Urothelium cell line (cell line): ENCODE measurements at regions not wholly inside any gene's neighbourhood (a gene's known extent, or its start where the extent isn't known, plus 50 kb on each side); places are given as distances from the start of the nearest gene placed in this dataset.
"Not testable (repeated sequence)": the region's sequence is repeated elsewhere in the genome, so short reads cannot be mapped to it uniquely, and the experiment has no call there.

Experiments
- DNase-seq: peaks from one replicate; pipeline ENCODE4 v3.0.0; 2011; ENCODE audit warnings: low spot score, mixed read lengths
- FAIRE-seq: peaks from 2 replicates; lab custom pipeline; 2011; peaks lifted over from hg19 to GRCh38; lab: Jason Lieb, UNC

- no peak for FAIRE-seq
- DNase-seq = peak; percentile 79
These were observed 79.8 kb upstream of the FLT1 start for GRCh38 chr13:28574617-28575142.

- FAIRE-seq (no peak), DNase-seq (no peak)
These were observed 78.9 kb upstream of the FLT1 start for GRCh38 chr13:28573595-28574373.

GRCh38 chr13:28572871-28573270 is 77.9 kb upstream of the FLT1 start:
- DNase-seq = no peak
- no peak for FAIRE-seq

DNA sequence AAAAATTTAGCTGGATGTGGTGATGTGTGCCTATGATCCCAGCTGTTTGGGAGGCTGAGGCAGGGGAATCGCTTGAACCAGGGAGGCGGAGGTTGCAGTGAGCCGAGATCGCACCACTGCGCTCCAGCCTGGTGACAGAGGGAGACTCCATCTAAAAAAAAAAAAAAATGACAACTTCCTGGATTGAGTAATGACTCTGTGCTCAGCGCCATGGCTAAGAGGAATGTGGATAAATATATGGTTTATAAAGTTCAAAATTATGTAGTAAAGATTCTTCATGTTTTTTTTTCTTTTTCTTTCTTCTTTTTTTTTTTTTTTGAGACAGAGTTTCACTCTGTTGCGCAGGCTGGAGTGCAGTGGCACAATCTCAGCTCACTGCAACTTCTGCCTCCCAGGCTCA is 75.4 kb upstream of the FLT1 start:
- DNase-seq, FAIRE-seq: not testable (repeated sequence)

- DNase-seq (no peak), FAIRE-seq (no peak)
These were observed 75.0 kb upstream of the FLT1 start for GRCh38 chr13:28569886-28570285.

GRCh38 chr13:28568286-28568685 is 73.4 kb upstream of the FLT1 start:
- no peak for DNase-seq

DNA sequence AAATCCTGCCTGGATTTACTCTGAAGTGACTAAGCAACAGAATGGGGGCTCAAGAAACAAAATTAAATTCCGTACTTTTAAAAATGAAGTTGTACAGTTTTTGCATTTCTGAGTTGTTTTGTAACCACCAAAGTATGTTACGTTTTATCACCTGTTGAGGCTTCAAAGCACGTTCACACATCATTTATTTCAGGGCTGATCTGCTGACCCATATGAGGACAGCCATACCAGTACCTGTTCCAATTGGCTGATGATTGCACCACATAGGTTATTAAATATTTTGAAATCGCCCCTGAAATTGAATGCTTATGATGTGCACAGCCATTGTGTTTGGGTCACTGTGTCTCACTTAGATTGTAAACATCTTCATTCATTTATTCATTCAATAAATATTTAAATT is 72.0 kb upstream of the FLT1 start:
- no peak for DNase-seq
- FAIRE-seq = no peak

More at GRCh38 chr13:28568286-28568685, 73.4 kb upstream of the FLT1 start:
- FAIRE-seq = no peak

DNA sequence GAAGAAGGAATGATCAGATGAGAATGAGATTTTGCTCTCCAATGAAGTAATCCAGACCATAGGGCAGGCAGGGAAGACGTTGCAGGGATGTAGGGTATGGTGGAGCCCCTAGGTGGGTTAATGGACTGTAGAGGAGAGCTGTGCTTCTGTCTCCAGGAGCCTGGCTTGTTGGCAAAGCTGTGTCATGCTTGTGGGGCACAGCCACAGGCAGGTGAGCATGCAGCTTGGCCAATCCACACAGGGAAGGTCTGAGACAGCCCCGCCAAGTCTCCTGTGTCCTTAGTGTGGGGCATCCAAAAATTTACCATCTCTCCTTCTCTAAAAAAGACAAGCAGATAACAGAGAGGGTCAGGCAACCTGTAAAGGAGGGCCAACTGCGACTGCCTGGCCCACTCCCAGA is 71.4 kb upstream of the FLT1 start:
- DNase-seq (no peak), FAIRE-seq (no peak)

DNA sequence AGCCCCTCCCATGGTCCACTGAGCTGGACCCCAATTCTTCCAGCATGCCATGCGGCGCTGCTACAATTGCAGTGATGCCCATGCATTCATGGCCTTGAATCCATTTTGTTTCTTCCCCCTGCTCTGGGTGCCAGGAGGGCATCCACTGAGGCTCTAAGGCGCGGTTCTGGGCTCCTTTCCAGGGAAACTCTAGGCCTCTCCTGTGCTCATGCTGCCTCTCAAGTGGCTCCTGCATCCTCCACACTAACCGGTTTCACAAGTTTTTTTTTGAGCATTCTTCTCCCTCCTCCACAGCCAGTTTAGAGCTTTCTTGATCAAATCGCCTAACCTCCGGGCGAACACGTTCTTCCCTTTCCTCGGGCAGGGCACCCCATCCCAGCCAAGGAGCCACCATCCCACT is 69.1 kb upstream of the FLT1 start:
- DNase-seq (no peak), FAIRE-seq (no peak)

- no peak for FAIRE-seq
- DNase-seq = no peak
These were observed 68.7 kb upstream of the FLT1 start for GRCh38 chr13:28563609-28564008.

DNA sequence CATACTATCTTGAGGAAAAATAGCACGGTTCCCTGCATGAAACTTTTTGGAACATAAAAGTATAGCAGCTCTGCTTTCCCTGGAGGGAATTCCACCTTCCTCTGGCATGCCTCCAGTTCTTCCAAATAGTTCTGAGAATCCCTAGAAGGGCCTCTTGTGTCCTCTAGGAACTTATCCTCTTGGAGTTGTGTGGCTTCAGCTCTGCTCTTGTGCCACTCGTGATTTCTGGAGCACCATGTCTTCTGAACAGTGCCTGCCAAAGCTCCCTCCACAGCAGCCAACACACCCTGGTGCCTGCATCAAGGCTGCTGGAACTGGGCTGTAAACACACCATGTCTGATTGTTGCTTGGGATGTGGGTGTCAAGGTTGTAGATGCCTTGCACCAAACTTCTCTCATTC is 65.7 kb upstream of the FLT1 start:
- DNase-seq = no peak
- no peak for FAIRE-seq

GRCh38 chr13:28559636-28560259 is 64.8 kb upstream of the FLT1 start:
- DNase-seq (no peak), FAIRE-seq (no peak)

- DNase-seq (no peak), FAIRE-seq (no peak)
These were observed 63.6 kb upstream of the FLT1 start for GRCh38 chr13:28558567-28558966.

DNA sequence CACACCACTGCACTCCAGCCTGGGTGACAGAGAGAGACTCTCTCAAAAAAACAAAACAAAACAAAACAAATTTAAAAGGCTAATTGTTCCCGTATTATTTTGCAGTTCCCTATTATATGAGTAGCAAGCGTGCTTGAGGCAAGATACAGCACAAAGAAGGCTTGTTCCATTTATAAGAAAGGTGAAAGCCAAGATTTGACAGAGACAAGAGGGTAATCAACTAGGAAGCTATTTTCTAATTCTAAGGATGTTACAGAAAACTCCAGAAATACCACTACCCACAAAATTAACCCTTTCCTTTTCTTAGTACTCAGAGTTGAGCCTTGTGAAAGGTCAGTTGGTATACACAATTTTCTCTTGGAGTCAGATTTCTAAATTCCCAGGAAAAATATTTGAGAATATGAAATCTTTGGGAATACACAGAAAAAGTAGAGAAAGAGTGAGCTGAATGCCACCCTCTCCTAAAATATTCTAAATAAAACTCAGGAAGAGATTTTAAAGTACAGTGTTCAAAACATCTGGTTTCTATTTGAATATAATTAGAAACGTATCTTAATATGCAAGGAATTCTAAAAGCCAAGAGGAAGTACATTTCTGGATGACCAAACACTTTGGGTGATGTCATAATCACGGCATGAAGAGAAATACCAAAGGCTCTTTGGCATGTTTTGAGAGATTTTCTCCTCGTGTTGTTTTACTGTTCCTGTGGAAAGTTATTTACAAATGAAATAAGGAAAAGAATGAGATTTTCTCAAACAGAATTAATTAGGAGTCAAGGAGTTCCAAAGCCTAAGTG is 63.0 kb upstream of the FLT1 start:
- DNase-seq (no peak), FAIRE-seq (no peak)

DNA sequence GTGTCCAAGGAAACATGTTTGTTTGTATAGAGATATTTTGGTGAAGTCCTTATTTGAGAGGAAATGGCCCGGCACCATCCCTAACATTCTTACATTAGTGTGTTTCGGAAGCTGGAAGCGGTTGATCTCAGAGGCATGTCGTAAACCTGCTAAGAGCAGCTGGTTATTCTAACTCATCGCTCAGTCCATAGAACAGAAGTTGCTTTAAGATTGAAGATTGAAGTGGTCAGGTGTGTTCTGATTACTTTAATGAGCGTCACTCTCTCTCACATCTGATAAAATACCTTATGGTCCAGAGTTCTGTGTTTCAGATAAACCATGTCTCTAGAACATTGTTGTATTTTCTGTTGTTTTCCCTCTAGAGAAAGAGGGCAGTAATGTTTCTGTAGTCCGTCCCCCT is 60.2 kb upstream of the FLT1 start:
- DNase-seq = no peak
- no peak for FAIRE-seq

- DNase-seq = no peak
- FAIRE-seq = no peak
These were observed 59.0 kb upstream of the FLT1 start for GRCh38 chr13:28553971-28554370.

DNA sequence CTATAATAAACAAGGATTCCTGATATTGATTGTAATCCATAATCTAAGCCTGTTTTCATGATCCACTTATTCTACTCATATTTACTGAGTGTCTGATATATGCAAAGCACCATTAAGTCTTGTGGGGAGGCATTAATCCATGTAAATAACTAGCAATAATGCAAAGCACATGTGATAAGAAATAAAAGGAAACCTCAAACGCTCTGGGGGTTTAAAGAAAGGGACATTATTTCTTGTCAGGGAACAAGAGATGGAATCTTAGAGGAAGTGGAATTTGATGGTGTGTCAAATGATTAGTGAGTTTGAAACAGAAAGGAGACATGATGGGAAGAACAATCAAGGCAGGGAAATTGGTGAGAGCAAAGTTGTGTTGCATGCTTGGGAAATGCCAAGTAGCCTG is 57.4 kb upstream of the FLT1 start:
- DNase-seq (no peak), FAIRE-seq (no peak)

DNA sequence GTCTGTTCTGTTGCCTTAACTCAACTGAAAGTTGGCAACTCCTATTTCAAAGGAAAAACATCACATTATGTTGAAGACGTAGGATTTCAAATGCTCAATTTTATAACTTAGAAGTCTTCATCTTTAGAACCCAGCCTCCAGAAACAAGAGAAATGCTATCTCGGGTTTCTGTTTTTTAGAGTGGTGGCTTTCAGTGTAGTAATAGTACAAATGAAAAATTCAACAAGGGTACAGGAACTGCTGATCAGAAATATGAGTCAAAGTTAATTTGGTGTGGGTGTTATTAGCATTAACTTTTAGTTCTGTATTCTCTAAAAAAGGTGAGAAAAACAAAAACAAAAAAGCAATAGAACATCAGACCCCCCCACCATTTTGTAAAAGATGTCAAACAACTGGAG is 56.6 kb upstream of the FLT1 start:
- FAIRE-seq (no peak), DNase-seq (no peak)

DNA sequence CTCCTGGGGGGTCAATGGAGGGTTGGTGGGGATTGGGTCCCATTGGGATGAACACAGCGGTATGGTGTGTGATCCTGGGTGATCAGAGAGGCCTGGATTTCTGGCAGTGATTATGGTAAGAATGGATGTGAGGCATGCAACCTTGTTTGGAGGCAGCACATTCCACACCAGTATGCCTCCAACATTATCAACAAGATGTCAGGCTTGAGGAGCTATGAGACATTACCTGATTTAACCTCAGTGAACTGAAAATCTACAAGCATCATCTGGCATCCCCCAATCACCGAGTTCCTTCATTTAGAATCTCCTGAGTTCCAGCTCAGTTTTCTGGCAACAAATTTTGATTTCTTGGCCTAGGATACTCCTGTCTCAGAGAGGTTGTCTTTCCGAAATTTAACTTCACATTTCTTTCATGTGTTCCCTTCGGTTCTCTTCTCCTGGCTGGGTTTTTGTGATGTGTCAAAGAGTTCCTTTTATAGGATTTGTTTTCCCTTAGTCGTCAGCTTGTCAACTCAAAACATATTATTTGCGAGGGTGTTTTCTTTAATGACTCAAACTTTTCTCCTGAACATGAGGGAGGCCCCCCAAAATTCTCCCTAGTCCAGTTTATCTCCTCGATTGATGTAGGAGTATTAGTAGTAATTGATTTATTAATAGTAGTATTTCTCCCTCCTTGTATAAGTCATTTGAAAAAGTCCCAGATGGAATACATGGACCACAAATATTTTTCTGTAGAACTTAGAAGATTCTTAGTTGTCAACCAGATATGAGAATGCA is 56.0 kb upstream of the FLT1 start:
- no peak for FAIRE-seq
- no peak for DNase-seq

GRCh38 chr13:28550091-28550490 is 55.2 kb upstream of the FLT1 start:
- no peak for FAIRE-seq
- DNase-seq = no peak

- no peak for FAIRE-seq
- no peak for DNase-seq
These were observed 53.9 kb upstream of the FLT1 start for GRCh38 chr13:28548872-28549271.
